ENCODE measurements at regions not wholly inside any gene's neighbourhood (a gene's known extent, or its start where the extent isn't known, plus 50 kb on each side); places are given as distances from the start of the nearest gene placed in this dataset.

- TF ChIP-seq CTCF (IDR thresholded peaks at IDR 0.05), result peak in 4 of 6 experiments; percentile 9 to 28 (median 21)
- TF ChIP-seq POLR2A (IDR thresholded peaks at IDR 0.05), result no peak
- TF ChIP-seq POLR2AphosphoS5 (IDR thresholded peaks at IDR 0.05), result no peak
Measured at GRCh38 chr7:142412551-142413193, 154.8 kb upstream of the PRSS58 start.

Data from upper lobe of left lung (tissue), 4 donors.